ENCODE measurements at regions not wholly inside any gene's neighbourhood (a gene's known extent, or its start where the extent isn't known, plus 50 kb on each side); places are given as distances from the start of the nearest gene placed in this dataset.

- Histone ChIP-seq H3K36me3 (ENCODE audit: control insufficient read depth, insufficient read depth, low read length) (no peaks in the 10 kb centered on the region), H3K4me3 (ENCODE audit: low read length) (no peak overlapping the region), H3K27ac (ENCODE audit: low read length) (no peak overlapping the region), H3K4me1 (ENCODE audit: control insufficient read depth, insufficient read depth, low read length) (peaks cover 5% of the 10 kb centered on the region), H3K9me3 (replicated peaks; ENCODE audit: control insufficient read depth, low read depth, low read length) (no peaks in the 10 kb centered on the region), H3K27me3 (ENCODE audit: control insufficient read depth, insufficient read depth, low read length) (no peaks in the 10 kb centered on the region)
- 84% methylated on average over 3 of the region's 3 CpGs for WGBS (ENCODE audit: insufficient coverage)
- no peak for DNase-seq
Measured at GRCh38 chr9:115169003-115169402, 51.0 kb upstream of the TNC start.

- no peaks in the 10 kb centered on the region for H3K4me1 ChIP-seq (ENCODE audit: control insufficient read depth, insufficient read depth, low read length)
- H3K27ac ChIP-seq (ENCODE audit: low read length), result no peak overlapping the region
- H3K4me3 ChIP-seq (ENCODE audit: low read length), result no peak overlapping the region
- no peaks in the 10 kb centered on the region for H3K9me3 ChIP-seq (replicated peaks; ENCODE audit: control insufficient read depth, low read depth, low read length)
- H3K36me3 ChIP-seq (ENCODE audit: control insufficient read depth, insufficient read depth, low read length), result no peaks in the 10 kb centered on the region
- no peaks in the 10 kb centered on the region for H3K27me3 ChIP-seq (ENCODE audit: control insufficient read depth, insufficient read depth, low read length)
- peak; percentile 43 for DNase-seq
- no CpG with 5 or more reads among the region's 5 CpGs for WGBS (ENCODE audit: insufficient coverage)
Measured at GRCh38 chr9:115170358-115171073, 52.6 kb upstream of the TNC start.

DNA sequence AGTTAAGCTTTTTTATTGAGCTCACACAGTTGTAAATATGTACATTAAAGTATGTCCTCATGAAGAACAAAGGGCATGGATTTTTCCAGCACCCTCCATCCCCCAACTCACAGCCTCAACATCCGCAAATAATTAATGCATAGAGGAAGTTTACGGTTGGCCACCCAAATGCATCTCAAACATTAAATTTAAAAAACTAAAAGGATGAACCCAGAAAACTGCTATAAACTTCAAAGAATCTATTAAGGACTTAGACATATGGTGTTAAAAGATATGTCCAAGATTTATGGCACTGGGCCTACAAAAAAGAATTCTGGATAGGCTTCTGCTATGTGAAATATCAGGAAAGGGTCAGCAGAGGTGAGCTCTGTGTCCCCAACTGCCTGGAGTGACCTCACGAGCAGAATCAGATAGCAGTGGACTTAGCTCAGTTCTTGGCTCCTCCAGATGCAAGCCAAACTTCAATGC lies 54.0 kb upstream of the TNC start:
- Histone ChIP-seq H3K27ac (ENCODE audit: low read length) (no peak overlapping the region), H3K9me3 (replicated peaks; ENCODE audit: control insufficient read depth, low read depth, low read length) (no peaks in the 10 kb centered on the region), H3K4me3 (ENCODE audit: low read length) (no peak overlapping the region), H3K4me1 (ENCODE audit: control insufficient read depth, insufficient read depth, low read length) (no peaks in the 10 kb centered on the region), H3K36me3 (ENCODE audit: control insufficient read depth, insufficient read depth, low read length) (no peaks in the 10 kb centered on the region), H3K27me3 (ENCODE audit: control insufficient read depth, insufficient read depth, low read length) (no peaks in the 10 kb centered on the region)
- WGBS (ENCODE audit: insufficient coverage), result 75% methylated on average over 1 of the region's 3 CpGs
- peak; percentile 22 for DNase-seq

DNA sequence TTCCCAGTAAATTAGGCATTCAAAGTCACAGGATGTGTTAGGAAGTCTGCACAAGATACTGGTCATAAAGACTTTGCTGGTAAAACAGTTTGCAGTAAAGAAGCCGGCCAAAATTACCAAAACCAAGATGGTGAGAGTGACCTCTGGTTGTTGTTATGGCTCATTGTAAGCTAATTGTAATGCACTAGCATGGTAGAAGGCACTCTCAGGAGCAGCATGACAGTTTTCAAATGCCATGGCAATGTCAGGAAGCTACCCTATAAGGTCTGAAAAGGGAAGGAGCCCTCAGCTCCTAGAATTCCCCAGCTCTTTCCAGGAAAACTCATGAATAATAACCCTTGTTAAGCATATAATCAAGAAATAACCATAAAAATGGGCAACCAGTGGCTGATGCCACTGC lies 64.3 kb upstream of the TNC start:
- Histone ChIP-seq H3K27me3 (ENCODE audit: control insufficient read depth, insufficient read depth, low read length) (no peaks in the 10 kb centered on the region), H3K4me1 (ENCODE audit: control insufficient read depth, insufficient read depth, low read length) (no peaks in the 10 kb centered on the region), H3K36me3 (ENCODE audit: control insufficient read depth, insufficient read depth, low read length) (no peaks in the 10 kb centered on the region), H3K9me3 (replicated peaks; ENCODE audit: control insufficient read depth, low read depth, low read length) (no peaks in the 10 kb centered on the region), H3K27ac (ENCODE audit: low read length) (no peak overlapping the region), H3K4me3 (ENCODE audit: low read length) (no peak overlapping the region)
- 73% methylated on average over 1 of the region's 1 CpG for WGBS (ENCODE audit: insufficient coverage)
- DNase-seq, result no peak

DNA sequence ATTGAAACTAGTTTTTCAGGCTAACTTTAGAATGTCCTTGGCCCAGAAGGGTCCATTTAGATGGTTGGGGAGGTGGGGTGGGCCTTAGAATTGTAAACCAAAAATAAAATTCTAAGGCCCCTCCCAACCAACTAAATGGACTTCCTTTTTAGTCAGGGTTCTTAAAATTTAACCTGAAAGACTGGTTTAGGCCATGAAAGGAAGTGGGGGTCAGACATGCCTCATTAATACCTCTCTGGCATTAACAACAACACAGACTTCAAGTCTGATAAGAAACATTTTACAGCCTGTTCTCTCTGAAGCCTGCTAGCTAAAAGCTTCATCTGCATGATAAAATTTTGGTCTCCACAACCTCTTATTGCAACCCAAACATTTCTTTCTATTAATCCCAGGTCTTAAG lies 65.5 kb upstream of the TNC start:
- no peak for DNase-seq
- no peaks in the 10 kb centered on the region for H3K27me3 ChIP-seq (ENCODE audit: control insufficient read depth, insufficient read depth, low read length)
- no peak overlapping the region for H3K4me3 ChIP-seq (ENCODE audit: low read length)
- H3K27ac ChIP-seq (ENCODE audit: low read length), result no peak overlapping the region
- H3K36me3 ChIP-seq (ENCODE audit: control insufficient read depth, insufficient read depth, low read length), result no peaks in the 10 kb centered on the region
- no peaks in the 10 kb centered on the region for H3K9me3 ChIP-seq (replicated peaks; ENCODE audit: control insufficient read depth, low read depth, low read length)
- no peaks in the 10 kb centered on the region for H3K4me1 ChIP-seq (ENCODE audit: control insufficient read depth, insufficient read depth, low read length)

DNA sequence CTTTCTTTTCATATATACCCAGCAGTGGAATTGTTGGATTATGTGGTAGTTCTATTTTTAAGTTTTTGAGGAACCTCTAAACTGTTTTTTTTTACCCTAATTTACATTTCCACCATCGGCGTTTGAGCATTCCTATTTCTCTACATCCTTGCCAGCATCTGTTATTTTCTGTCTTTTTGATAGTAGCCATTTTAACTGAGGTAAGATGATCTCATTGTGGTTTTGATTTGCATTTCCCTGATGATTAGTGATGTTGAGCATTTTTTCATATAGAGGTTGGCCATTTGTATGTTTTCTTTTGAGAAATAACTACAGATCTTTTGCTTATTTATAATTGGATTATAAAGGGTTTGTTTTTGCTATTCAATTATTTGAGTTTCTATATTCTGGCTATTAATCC lies 71.7 kb upstream of the TNC start:
- H3K36me3 ChIP-seq (ENCODE audit: control insufficient read depth, insufficient read depth, low read length), result no peaks in the 10 kb centered on the region
- H3K27me3 ChIP-seq (ENCODE audit: control insufficient read depth, insufficient read depth, low read length), result no peaks in the 10 kb centered on the region
- no peak for DNase-seq
- H3K9me3 ChIP-seq (replicated peaks; ENCODE audit: control insufficient read depth, low read depth, low read length), result peaks cover 3% of the 10 kb centered on the region
- WGBS (ENCODE audit: insufficient coverage), result no CpG with 5 or more reads among the region's 2 CpGs
- no peak overlapping the region for H3K4me3 ChIP-seq (ENCODE audit: low read length)
- H3K4me1 ChIP-seq (ENCODE audit: control insufficient read depth, insufficient read depth, low read length), result peaks cover 9% of the 10 kb centered on the region
- H3K27ac ChIP-seq (ENCODE audit: low read length), result no peak overlapping the region

DNA sequence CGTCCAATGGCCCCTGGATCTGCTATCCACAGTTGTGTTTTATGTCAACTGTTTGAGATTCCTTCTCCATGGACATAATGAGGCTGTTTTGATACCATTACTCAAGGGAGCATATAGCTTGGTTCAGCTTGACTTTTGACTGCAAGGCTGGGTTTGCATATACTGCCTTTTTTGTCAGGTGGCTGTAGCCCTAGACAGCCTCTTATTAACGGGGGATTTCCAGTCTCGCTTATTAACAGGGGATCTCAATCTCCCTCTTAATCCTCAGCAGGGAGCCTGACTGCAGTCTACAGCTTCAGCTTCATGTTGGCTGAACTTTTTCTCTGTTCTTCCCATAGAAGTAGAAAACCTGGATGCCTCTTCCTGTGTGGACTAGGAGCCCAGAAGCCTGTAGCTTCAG lies 73.7 kb upstream of the TNC start:
- H3K27ac ChIP-seq (ENCODE audit: low read length), result no peak overlapping the region
- H3K9me3 ChIP-seq (replicated peaks; ENCODE audit: control insufficient read depth, low read depth, low read length), result peaks cover 3% of the 10 kb centered on the region
- WGBS (ENCODE audit: insufficient coverage), result 79% methylated on average over 2 of the region's 3 CpGs
- no peaks in the 10 kb centered on the region for H3K27me3 ChIP-seq (ENCODE audit: control insufficient read depth, insufficient read depth, low read length)
- no peak overlapping the region for H3K4me3 ChIP-seq (ENCODE audit: low read length)
- no peaks in the 10 kb centered on the region for H3K36me3 ChIP-seq (ENCODE audit: control insufficient read depth, insufficient read depth, low read length)
- no peak for DNase-seq
- H3K4me1 ChIP-seq (ENCODE audit: control insufficient read depth, insufficient read depth, low read length), result peaks cover 10% of the 10 kb centered on the region

GRCh38 chr9:115192280-115192679 lies 74.3 kb upstream of the TNC start:
- peaks cover 14% of the 10 kb centered on the region for H3K4me1 ChIP-seq (ENCODE audit: control insufficient read depth, insufficient read depth, low read length)
- H3K4me3 ChIP-seq (ENCODE audit: low read length), result no peak overlapping the region
- DNase-seq, result peak; percentile 56
- H3K36me3 ChIP-seq (ENCODE audit: control insufficient read depth, insufficient read depth, low read length), result no peaks in the 10 kb centered on the region
- WGBS (ENCODE audit: insufficient coverage), result 38% methylated on average over 3 of the region's 3 CpGs
- H3K27ac ChIP-seq (ENCODE audit: low read length), result no peak overlapping the region
- H3K27me3 ChIP-seq (ENCODE audit: control insufficient read depth, insufficient read depth, low read length), result no peaks in the 10 kb centered on the region
- H3K9me3 ChIP-seq (replicated peaks; ENCODE audit: control insufficient read depth, low read depth, low read length), result peaks cover 3% of the 10 kb centered on the region

GRCh38 chr9:115192835-115193525 lies 75.0 kb upstream of the TNC start:
- peak; percentile 96 for DNase-seq

GRCh38 chr9:115193777-115194176 lies 75.8 kb upstream of the TNC start:
- 80% methylated on average over 2 of the region's 4 CpGs for WGBS (ENCODE audit: insufficient coverage)
- H3K9me3 ChIP-seq (replicated peaks; ENCODE audit: control insufficient read depth, low read depth, low read length), result peaks cover 3% of the 10 kb centered on the region
- peaks cover 18% of the 10 kb centered on the region for H3K4me1 ChIP-seq (ENCODE audit: control insufficient read depth, insufficient read depth, low read length)
- DNase-seq, result no peak
- no peak overlapping the region for H3K4me3 ChIP-seq (ENCODE audit: low read length)
- H3K27ac ChIP-seq (ENCODE audit: low read length), result peak overlapping the region; percentile 60
- H3K36me3 ChIP-seq (ENCODE audit: control insufficient read depth, insufficient read depth, low read length), result no peaks in the 10 kb centered on the region
- no peaks in the 10 kb centered on the region for H3K27me3 ChIP-seq (ENCODE audit: control insufficient read depth, insufficient read depth, low read length)

More at GRCh38 chr9:115192835-115193525, 75.0 kb upstream of the TNC start:
- H3K36me3 ChIP-seq (ENCODE audit: control insufficient read depth, insufficient read depth, low read length), result no peaks in the 10 kb centered on the region
- WGBS (ENCODE audit: insufficient coverage), result no CpG with 5 or more reads among the region's 2 CpGs
- H3K9me3 ChIP-seq (replicated peaks; ENCODE audit: control insufficient read depth, low read depth, low read length), result peaks cover 3% of the 10 kb centered on the region
- no peaks in the 10 kb centered on the region for H3K27me3 ChIP-seq (ENCODE audit: control insufficient read depth, insufficient read depth, low read length)
- H3K4me1 ChIP-seq (ENCODE audit: control insufficient read depth, insufficient read depth, low read length), result peaks cover 16% of the 10 kb centered on the region
- H3K27ac ChIP-seq (ENCODE audit: low read length), result no peak overlapping the region
- H3K4me3 ChIP-seq (ENCODE audit: low read length), result no peak overlapping the region

All from muscle of leg (tissue), 3 donors.